Panc1 (cell line): ENCODE measurements at regions not wholly inside any gene's neighbourhood (a gene's known extent, or its start where the extent isn't known, plus 50 kb on each side); places are given as distances from the start of the nearest gene placed in this dataset.

Experiments
- POLR2AphosphoS5 ChIP-seq: IDR thresholded peaks from 2 replicates; pipeline ENCODE4 v1.6.1; 2012; ENCODE audit warnings: mild to moderate bottlenecking, low read depth, low read length, moderate library complexity
- TF ChIP-seq, protein P1 (sequence below): fragments of 450-650 bp; IDR thresholded peaks from 2 replicates; pipeline ENCODE4 v1.5.1; 2017; ENCODE audit warnings: mild to moderate bottlenecking

DNA sequence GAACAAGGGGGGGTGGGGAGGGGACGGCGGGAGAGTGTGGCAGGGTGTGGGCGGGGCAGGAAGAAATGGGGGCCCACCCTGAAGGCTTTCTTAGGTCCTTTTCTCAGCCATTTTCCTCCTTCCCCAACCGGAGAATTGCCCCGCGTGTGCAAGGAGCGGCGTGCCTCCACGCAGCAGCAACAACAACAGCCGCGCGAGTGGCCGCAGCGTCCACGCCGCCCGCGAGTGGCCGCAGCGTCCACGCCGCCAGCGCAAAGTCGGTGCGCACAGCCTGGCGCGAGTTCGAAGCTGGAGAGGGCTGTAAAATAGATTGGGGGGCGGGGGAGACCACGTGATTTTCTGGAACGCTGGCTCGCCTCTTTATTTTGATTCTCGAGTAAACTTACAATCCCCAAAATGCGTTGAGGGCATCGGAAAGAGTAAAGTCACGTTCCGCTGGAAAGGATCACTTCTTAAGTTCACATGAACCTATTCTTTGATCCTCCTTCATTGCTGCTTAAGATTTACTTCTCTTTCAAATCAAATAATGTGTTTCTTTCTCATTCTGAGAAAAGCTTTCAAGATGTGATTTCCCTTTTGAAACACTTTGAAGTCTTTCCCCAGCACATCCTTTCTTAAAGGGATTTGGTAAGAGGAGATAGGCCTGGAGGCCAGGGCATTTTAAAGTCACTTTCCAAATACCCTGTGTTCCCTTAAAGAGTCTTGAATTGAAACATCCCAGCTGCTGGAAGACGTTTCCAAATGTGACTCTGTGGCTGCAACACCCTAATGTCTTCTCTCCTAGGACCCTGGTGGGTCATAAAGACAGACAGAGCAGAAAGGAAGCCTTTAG lies 66.7 kb upstream of the ZNF217 start:
- TF ChIP-seq, protein P1, sequence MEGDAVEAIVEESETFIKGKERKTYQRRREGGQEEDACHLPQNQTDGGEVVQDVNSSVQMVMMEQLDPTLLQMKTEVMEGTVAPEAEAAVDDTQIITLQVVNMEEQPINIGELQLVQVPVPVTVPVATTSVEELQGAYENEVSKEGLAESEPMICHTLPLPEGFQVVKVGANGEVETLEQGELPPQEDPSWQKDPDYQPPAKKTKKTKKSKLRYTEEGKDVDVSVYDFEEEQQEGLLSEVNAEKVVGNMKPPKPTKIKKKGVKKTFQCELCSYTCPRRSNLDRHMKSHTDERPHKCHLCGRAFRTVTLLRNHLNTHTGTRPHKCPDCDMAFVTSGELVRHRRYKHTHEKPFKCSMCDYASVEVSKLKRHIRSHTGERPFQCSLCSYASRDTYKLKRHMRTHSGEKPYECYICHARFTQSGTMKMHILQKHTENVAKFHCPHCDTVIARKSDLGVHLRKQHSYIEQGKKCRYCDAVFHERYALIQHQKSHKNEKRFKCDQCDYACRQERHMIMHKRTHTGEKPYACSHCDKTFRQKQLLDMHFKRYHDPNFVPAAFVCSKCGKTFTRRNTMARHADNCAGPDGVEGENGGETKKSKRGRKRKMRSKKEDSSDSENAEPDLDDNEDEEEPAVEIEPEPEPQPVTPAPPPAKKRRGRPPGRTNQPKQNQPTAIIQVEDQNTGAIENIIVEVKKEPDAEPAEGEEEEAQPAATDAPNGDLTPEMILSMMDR, result no peak
- no peak for TF ChIP-seq POLR2AphosphoS5
